HG03432 (cell line): ENCODE measurements at regions not wholly inside any gene's neighbourhood (a gene's known extent, or its start where the extent isn't known, plus 50 kb on each side); places are given as distances from the start of the nearest gene placed in this dataset.

Experiments used
- ATAC-seq: cut with Tn5 transposase; IDR thresholded peaks from one replicate; pipeline ENCODE4 v1.9.1; 2021; ENCODE audit warnings: mild to moderate bottlenecking, moderate library complexity; ENCODE audit not compliant: unreplicated experiment

DNA sequence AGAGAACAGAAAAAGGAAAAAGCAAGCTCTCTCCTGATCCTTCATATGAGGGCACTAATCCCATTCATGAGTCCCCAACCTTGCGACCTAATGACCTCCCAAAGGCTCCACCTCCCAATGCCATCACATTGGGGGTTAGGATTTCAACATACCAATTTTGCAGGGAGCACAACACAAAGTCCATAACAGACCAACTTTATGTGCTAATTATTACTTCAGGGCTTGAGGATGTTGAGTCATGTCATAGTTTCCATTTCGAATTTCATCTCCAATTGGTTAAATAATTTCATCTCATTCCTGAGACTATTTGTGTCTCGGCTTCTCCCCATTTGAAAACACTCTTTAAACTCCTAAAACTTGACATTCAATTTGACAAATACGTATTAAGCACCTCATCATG is 69.9 kb upstream of the KLF7 start:
- ATAC-seq = no peak

DNA sequence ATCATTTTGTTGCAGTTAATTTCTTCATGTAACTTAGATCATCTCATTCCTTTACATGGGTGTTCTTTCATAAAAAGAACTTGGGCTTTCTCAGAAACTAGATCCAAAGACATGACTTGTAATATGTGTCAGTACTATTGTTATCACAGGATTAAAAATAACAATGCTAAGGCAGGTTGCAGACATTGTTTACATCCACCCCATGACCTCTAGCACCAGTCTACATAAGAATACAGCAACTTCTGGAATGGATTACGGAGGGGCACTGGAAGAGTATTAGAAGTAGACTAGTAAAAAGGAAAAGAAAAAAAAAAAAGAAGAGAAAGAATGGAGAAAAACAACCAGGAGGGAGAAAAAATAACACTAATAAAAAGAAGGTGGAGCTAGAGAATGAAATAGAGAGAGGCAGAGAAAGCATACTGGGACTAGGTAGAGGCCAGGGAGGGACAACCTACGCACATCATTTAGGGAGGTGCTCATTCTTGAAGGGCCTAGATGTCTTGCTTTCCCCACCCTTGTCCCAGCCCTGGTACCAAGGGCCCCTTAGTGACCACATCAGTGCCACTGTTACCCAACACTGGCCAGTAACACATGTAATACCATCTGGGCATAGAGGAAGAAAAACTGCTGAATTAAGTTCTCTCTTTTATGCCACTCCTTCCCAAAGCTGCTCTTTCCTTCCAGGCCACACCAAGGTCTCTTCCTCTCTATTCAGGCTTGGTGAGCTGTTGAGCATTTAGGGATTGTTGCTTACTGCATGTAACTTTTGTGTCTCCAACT is 70.6 kb upstream of the KLF7 start:
- no peak for ATAC-seq

DNA sequence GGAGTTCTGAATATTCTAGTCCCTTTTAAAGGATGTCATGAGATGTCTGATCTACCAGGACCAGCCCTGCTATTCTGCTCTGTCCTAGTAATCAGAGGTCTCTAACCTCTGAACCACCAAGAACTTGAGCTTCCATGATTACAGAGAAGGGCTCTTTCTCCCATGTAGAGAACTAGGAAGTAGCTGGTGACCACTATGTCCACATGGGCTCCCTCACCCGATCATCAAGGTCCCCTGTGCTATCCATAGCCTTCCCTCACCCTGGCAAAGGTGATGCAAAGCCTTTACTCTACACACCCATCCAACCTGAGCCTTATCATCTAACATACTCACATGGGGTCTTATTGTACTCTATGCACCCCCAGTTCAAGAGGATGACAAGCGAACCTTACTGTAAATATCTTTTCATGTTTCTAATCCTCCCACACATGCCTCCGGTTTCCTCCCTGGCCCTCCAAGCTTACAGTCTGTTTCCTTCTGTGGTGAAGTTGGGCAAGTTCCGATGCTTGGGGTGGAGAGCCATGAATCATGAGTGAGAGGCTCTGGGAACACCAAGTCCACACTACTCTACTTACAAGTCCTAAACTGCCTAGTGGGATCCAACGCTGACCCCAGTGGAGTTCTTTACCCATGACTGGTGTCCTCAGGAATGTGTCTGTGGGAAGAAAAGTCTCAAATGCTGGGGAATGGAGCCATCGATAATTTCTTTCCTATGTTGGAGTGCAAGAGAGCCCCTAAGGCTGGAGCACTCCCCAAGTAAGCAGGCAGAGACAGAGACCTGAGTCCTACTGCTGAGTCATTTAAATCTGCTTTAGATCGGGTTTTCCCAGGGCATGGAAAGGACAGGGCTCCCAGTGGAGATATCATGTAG is 73.3 kb upstream of the KLF7 start:
- no peak for ATAC-seq

DNA sequence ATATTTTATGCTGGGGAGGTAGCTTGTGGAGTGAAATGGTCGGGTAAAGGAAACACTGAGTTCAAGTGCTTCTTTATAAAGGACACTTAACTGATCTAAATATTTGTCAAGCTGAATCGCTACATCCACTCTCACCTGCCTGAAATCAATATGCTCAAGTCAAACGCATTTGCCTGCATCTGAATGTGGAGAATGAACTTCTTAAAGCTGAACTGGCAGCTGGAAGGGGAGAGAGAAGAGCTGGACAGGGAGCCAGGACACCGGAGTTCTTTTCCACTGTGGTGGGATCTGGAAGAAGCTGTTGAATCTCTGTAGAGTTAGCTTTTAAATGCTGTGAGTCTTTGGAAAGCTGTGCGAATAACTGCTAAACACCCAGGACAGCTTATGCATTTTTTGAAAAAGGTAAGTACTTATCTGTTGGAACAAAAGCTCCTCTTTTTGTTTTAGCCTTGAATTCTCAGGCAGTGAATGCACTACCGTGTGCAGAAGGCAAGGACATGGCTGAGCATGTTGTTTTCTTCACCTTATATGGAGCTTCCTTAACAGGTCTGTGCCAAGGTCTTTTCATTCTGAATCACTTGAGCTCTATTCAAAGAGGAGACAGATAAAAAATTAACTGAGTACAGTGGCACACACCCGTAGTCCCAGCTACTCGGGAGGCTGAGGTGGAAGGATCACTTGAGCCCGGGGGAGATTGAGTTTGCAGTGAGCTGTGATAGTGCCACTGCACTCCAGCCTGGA is 74.2 kb upstream of the KLF7 start:
- peak; percentile 52 for ATAC-seq

DNA sequence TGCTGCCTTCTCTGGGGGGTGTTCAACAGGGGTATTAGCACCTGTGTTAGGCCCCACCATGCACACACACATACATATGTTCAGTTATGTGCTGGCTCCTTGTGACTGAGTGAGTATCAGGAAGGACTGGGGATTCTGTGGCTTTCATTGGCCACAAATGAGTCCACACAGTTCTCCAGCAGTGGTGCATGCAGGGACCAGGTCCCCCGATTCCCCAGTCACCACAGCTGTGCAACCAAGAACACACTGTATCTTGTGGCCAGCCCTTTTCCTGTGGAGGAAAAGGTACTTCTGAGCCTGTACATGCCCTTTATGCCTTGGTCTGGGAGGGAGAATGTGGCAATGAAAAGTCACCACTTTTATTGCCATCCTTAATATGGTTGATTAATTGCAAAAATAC is 74.9 kb upstream of the KLF7 start:
- ATAC-seq = no peak

DNA sequence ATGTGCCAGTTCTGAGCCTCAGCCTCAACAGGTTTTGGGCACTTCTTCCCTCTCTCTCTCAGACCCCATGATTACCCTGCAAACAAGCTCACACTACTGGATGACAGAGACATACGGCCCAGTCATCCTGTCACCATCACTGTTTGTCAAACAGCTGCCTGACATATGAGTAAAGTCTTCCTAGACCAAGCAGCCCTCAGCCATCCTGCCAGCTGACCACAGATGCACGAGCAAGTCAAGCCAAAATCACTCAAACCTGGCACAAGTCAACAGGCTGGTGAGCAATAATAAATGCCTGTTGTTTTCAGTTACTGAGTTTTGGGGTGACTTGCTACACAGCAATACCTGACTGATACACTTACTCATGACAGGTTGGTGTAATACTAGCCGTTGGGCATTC is 75.5 kb upstream of the KLF7 start:
- no peak for ATAC-seq

DNA sequence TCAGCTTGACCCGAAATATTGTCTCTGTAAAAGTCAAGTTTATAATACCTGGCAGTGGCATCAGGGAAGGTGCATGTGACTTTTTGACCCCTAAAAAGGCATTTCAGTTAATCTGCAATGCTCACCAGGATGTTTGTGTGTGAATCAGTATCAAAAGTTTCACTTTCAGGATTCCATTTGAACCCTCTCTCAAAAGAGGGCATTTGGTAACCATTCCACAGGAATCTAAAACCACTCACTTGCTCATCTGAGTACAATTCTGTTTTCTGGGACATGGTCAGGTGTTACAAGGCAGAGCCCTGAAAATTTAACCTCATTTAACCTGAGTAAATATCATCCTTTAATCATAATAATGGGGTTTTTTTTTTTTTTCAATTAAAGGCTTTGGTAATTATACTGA is 77.9 kb upstream of the KLF7 start:
- ATAC-seq = no peak

DNA sequence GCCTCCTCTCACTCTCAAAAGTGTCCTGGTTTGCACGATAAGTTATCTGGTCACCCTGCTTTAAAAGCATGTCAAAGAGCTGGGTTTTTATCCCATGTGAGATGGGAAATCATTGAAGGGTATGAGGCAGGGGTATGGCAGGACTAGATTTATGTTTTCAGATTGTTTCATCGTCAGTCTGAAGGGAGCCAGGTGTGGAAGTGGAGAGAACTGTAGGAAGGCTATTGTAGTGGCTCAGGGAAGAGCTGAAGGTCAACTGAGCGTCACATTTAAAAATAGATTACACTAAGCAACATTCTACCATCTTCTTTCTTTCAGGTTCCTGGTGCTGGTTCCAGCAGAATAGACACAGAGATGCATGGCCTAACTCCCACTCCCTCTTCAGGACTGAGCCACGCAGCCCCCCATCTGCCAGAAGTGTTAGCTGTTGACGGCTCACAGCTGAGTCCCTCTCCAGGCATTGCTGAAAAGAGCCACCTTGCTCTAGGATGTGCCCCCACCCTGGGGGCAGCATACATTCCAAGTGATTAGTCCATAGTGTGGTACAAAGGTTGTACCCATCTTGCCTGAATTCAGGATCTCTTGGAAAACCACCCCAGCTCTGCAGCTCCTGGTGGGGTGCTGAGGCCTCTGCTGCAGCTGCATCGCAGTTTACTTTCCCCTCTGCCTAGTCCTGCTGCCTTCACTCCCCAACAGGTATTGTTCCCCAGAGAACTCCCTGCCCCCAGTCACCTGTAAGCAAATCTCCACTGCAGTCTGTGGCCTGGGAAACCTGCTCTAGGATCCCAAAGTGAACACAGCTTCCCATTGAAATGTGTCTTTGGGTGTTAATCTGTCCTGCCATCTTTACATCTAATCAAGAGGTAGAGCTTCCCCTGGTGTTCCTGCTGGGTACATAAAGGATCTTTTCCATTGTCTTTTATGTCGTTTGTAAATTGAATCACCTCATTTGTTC is 79.5 kb upstream of the KLF7 start:
- no peak for ATAC-seq

DNA sequence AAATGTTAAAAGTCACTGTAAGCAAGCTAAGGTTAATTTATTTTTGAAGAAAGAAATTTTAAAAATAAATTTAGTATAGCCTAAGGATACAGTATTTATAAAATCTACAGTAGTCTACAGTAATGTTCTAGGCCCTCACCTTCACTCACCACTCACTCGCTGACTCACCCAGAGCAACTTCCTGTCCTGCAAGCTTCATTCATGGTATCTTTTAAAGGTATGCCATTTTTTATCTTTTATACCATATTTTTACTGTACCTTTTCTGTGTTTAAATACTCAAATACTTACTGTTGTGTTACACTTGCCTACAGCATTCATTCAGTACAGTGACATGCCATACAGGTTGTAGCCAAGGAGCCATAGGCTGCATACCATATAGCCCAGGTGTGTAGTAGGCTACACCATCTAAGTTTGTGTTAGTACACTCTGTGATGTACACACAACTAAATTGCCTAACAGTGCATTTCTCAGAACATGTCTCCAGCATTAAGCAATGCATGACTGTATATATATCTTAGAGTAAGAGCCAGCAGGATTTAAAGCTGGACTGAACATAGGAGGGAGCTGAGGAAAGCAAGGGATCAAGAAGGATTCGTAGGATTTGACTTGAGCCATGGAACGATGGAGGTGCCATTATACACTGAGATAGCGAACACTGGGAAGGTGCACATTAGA is 83.1 kb upstream of the KLF7 start:
- no peak for ATAC-seq

DNA sequence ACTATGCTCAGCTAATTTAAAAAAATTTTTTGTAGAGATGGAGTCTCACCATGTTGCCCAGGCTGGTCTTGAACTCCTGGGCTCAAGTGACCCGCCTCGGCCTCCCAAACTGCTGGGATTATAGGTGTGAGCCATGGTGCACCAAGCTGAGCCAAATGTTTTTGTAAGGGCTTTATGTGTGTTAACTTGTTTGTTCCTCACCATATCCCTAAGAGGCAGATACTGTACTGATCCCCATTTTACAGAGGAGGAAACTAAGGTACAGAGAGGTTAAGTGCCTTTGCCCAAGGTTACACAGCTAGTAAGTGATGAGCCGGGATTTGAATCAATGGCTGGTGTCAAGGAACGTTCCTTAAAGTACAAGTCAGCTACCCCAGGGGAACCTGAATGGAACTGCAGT is 85.3 kb upstream of the KLF7 start:
- no peak for ATAC-seq

DNA sequence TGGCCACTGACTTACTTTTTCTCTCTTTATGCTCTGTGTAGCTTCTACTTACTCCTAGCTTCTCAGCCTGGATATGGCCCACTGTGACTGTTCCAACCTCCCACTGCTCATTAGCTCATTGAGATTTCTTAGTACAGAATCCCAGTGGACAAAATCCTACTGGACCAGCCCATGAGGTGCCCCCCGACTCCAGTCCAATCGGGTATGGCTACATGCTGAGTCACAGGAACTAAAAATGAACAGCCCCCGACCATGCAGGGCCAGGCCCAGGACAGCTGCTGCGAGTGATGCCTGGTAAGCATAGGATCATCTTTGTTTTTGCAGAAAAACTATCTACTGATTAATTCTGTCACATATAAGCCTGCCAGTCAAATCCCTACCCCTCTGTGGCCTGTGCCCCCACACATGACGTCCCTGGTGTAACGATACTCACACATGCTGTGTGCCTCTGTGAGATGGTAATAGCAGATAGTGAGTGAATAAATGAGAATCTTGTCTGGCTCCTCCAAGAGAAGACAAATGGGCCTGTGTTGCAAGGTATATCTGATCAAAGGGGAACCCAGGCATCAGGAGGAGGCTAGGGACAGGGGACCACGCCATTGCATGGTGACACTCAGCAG is 85.9 kb upstream of the KLF7 start:
- ATAC-seq = no peak

DNA sequence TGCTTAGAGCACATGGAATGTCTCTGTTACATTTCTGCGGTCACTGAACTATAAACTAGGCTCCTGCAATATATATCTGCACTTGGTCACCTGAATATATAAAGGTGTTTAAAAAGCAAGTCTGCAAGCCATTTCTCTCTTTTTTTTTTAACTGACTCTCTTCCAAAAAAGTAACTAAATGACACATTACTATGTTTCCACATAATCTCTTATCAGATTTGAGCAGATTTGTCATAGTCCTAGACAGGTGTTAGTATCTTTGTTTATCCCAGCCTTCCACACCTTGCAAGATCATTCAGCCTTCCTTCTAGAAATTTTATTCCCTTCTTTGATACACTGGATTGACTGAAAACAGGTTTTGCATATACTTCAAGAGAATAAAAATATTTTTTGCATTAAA is 86.7 kb upstream of the KLF7 start:
- no peak for ATAC-seq

DNA sequence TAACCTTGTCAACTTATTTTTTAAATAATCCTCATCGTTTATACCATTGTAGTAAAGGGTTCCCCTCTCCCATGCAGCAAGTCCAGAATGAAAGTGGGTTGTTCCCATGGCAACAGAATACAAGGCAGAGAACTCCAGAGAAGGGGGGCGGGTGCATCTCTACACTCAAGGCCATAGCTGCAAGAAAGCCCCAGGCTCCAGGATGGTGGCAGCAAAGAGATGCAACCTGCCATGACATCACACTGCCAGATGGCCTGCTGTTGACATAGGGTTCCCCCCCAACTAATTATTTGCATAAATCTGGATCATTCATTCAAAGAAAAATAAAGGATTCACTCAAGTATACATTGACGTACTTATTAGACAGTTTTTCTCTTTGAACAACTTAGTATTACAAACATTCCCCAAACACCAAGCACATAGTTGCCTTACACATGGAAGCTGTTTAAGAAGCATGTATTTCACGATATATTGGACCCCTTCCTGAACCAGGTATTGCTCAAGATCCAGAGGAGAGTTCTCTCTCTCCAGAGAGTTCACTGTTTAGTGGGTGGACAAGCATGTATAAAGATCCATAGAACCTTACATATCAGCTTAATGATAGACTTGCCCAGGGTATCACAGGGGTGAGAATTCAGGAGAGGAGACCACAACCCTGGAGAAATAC is 87.4 kb upstream of the KLF7 start:
- no peak for ATAC-seq

DNA sequence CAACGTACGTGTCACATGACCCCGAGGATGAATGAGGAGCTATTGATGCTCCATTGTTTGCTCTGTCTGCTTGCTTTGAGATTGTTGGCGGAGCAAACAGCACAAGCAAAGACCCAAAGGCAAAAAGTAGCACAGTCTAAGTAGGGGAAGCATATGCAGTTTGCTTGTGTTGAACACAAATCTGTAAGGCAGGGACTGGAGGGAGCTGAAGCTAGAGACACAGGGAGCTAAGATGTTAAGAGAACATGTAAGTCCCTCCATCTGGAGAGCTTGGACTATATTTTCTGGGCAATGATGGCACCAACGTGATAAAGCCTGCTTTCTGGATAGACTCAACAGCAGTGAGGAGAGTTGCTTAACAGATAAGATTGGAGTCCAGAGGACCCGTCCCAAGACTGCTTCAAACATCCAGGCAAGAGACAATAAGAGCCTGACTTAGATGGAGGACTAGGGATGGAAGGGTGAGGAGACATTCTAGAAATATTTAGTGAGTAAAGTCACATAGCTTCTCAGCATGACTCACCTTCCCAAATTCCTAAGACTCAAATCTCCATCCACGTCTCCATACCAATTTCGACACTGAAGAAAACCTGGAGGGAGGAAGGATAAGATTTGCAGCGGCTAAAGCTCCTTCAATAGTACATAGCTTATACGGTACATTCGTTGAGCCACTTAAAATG is 88.1 kb upstream of the KLF7 start:
- ATAC-seq = no peak

DNA sequence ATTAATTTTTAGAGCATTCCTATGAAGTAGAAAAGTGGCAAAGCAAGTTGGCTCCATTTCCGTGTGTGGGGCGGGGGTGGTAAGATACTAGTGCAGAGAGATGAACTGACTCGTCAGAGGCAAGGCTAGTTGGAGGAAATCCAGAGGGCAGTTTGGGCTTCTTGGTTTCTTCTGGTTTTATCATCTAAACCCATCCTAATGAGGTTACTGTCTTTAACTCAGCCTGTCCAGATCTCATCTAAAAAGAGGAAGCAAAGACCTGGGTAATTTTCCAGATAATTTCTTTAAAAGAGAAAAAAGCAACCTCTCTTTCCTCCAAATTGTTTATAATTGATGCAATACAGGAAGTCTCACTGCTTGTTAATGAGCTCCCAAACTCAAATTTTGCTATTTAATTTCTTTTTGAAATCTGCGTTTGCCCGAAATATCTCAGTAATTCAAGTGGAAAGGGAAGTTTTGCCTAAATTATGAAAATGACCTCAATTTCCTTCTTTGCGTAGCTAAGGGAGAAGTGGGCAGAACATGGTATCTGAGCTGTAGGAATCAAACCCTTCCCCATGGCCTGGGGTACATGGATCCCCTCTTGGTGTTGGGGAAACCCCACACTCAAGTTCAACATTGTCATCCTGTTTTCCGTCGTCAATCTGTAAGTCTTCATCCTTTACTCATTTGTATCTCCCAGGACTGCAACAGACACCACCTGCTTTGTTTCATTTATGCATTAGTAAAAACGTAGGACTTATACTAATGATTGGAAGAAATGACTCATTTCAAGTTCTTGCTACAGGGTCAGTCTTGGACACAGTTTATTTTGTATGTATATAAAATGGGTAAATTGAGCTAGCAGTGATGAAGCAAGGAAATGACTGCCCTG is 89.1 kb upstream of the KLF7 start:
- ATAC-seq = peak; percentile 56

DNA sequence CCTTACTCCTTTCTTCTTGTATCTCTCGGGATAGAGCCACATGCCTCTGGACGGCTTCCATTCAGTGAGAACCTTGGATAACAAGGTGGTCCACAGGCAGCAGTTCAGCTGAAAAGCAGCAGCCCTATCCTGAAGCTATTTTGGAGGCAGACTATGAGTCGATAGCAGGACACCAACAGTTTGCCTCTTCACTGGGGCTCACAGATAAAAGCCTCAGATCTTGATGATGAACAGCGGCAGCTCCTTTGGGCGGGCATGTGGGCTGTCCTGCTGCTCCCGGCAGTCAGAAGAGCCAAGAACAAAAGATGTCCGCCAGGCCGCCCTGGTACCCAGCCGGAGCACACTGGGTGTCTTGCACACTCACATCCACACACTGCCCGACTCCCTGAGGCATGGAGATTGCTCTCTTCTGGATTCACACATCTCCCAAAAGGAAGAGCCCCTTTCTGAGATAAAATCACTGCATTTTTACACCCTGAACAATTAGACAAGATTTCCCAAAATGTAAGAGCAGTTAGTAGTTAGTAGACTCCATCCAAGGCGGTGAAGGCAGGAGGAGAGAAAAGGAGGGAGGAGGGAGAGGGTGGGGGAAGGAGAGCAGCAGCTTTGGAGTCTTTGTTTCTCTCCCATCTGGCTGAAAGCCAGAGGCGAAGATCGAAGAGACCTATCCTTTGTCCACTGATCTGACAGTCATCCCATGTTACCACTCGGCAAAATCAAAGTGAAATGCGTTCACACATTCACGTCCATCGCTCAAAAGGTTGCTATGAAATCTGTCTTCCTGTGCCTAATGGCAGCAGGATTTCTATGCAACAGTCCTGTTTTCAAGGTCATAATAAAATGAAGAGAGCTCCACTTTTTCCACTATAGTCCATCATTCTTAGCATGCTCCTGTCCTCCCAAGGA is 90.1 kb upstream of the KLF7 start:
- no peak for ATAC-seq
